DMS79 (cell line): ENCODE measurements at regions not wholly inside any gene's neighbourhood (a gene's known extent, or its start where the extent isn't known, plus 50 kb on each side); places are given as distances from the start of the nearest gene placed in this dataset.
"Not testable (repeated sequence)": the region's sequence is repeated elsewhere in the genome, so short reads cannot be mapped to it uniquely, and the experiment has no call there.

Source experiments
- DNase-seq: peaks from one replicate; lab custom pipeline; 2025; lab: John Stamatoyannopoulos, UW

DNA sequence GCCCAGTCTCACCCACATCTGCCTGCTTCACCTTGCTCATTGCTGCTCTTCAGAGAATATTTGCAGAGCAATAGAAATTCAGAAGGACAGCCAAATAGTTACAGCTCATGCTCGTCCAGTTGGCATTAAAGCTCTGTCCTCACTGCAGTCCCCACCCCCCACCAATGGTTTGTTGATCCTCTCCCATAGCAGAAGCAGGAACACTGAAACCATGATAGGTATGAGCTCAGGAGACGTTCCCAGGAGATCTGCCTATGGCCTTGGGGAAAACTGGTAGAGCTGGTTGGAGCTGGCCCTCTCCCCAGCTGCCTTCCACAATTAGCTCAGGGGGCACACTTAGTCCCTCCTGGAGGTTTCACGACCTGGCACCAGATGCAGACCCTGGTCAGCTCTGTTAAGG, 68.6 kb upstream of the KMT2C start:
- DNase-seq: no peak

DNA sequence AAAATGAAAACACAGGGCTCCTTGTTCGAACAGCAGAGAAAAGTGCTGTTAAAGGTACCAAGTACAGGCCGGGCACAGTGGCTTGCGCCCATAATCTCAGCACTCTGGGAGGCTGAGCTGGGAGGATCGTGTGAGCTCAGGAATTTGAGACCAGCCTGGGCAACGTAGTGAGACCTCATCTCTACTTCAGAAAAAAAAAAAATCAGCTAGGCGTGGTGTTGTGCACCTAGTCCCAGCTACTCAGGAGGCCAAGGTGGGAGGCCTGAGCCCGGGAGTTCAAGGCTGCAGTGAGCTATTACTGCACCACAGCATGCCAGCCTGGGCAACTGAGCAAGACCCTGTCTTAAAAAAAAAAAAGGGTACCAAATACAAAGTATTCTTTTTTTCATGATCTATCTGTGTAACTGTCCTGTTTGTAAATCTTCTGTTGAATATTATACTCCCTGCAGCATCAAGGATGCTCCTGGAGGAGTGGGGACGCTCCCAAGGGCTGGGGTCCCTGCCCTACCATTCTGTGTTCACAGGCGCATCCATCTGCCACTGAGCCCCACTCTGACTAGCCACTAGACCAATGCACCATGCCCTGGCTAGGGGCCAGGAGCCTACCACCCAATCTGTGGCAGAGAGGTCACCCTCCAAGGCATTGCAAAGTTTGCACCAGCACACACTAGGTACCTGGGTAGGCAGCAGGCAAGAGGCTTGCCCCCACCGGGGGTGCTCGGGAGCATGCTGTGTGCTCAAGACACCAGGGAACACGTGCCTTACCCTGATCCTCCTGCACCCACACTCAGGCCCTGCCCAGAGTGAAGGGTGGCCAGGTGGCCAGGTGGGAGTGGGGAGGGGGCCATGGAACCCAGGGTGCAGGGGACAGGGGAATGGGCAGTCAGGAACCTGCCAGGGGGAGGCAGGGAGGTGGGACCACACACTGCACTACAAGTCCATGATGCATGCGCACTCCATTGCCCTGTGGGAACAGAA, 67.3 kb upstream of the KMT2C start:
- DNase-seq: no peak

DNA sequence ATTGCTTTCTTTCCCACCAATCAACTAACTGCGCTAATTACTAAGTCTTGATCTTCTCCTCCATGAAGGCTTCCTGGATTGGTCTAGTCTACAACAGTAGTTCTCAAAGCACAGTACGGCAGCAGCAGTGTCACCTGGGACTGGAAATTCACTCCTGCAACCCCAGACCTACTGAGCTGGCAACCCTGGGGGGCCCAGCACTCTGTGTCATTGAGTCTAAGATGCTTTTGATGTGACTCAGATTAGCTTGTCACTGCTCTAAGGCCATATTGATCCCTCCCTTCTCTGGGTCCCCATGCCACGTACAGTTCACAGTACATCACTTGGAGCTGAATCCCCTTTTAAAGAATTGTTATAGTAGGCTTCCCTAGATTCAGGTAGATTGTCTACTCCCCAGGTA, 65.7 kb upstream of the KMT2C start:
- DNase-seq: no peak

DNA sequence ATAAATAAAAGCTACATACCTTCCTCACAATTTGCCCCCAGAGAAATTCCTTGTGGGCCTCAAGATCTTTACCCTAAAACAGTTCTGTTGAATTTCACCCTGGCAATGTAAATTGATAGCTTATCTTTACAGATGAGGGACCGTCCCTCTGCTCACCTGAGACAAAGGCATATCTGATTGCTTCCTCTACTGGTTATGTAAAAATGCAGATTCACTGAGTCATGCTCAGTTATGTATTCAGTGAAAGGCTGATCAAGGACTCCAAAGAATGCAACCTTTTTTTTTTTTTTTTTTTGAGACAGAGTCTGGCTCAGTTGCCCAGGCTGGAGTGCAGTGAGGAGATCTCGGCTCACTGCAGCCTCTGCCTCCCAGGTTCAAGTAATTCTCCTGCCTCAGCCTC, 64.2 kb upstream of the KMT2C start:
- not testable (repeated sequence) for DNase-seq

DNA sequence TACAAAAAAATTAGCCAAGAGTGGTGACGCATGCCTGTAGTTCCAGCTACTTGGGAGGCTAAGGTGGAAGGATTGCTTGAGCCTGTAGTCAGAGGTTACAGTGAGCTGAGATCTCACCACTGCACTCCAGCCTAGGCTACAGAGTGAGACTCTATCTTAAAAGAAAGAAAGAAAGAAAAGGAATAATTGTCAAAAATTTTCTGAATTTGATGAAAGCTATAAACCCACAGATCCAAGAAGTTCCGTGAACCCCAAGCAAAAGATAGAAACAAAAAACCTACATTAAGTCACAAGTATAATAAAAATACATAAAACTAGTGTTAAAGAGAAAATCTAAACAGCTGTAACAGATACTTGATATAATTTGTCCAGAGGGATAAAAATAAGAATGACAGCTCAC, 60.1 kb upstream of the KMT2C start:
- no peak for DNase-seq

DNA sequence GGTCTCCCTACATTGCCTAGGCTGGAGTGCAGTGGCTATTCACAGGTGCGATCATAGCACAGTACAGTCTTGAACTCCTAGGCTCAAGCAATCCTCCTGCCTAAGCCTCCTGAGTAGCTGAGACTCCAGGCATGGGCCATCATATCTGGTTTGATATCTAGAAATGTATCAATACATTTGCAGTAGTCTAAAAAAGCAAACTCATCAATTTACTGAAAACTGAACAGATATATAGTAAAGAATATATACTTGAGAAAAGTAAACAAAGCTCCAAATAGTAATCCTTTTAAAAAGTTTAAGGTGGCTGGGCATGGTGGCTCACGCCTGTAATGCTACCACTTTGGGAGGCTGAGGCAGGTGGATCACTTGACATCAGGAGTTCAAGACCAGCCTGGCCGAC, 57.1 kb upstream of the KMT2C start:
- no peak for DNase-seq

DNA sequence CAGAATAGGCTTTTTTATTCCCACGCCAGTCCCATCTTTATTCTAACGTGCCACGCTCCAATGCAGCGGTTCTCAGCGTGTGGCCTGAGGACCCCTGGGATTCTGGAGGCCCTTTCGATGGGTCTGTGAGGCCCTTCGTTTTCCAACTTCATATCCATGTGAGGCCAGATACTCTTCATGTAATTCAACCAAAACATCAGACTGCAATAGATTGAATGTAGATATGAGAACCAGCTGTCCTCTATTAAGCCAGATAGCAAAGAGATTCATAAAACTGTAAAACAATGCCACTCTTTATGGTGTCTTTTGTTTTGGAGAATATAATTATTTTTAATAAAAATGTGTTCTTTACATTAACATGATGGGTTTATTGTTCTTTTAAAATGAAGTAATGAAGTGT, 53.2 kb upstream of the KMT2C start:
- DNase-seq: no peak

DNA sequence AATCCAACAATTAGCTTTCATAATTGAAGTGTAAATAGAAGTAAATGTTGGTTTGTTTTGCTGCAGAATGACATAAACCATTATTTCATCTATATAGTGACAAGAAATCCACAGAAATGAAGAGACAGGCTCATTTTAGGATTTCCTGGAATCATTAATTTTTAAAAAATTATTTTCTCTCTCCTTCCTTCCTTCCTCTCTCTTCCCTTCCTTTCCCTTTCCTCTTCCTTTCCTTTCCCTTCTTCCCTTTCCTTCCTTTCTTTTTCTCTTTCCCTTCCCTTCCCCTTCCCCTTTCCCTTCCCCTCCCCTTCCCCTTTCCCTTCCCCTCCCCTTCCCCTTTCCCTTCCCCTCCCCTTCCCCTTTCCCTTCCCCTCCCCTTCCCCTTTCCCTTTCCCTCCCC, 51.2 kb upstream of the KMT2C start:
- DNase-seq: no peak

DNA sequence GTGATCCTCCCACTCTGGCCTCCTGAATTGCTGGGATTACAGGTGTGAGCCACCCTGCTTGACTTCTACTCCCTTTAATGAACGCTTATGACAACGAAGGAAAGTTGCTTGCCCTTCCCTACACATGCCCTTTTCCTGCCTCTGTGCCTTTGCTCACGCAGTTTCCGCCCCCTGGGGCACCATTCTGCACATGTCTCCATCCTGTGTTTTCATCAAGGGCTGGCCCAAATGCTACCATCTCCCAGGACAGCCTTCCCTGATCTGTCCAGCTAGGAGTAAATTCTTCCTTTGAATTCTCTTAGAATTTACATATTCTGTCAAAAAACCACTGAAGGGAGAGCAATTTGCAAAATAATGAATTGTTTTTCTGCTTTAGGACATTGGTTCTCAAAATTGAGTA, 50.0 kb upstream of the KMT2C start:
- DNase-seq: no peak
